NB4 (cell line): ENCODE measurements at regions not wholly inside any gene's neighbourhood (a gene's known extent, or its start where the extent isn't known, plus 50 kb on each side); places are given as distances from the start of the nearest gene placed in this dataset.
"Not testable (repeated sequence)": the region's sequence is repeated elsewhere in the genome, so short reads cannot be mapped to it uniquely, and the experiment has no call there.

Source experiments
- DNase-seq: peaks from one replicate; pipeline ENCODE4 v3.0.0; 2010; ENCODE audit warnings: low read depth
- H3K4me3 ChIP-seq: one replicate; pipeline ENCODE4 v1.5.1; 2011; ENCODE audit warnings: mild to moderate bottlenecking, low read depth, low read length, moderate library complexity
- MYC ChIP-seq: IDR thresholded peaks from 2 replicates; pipeline ENCODE4 v1.6.1; 2011; ENCODE audit warnings: low read depth, low read length
- POLR2A ChIP-seq: IDR thresholded peaks from 2 replicates; pipeline ENCODE4 v1.6.1; 2011; ENCODE audit warnings: mild to moderate bottlenecking; ENCODE audit not compliant: insufficient read length; ENCODE audit errors: extremely low read depth
- TF ChIP-seq, protein P1 (sequence below): IDR thresholded peaks from one replicate; pipeline ENCODE4 v1.5.1; 2012; ENCODE audit warnings: low read depth, low read length
- TF ChIP-seq, protein P2 (sequence below): IDR thresholded peaks from 2 replicates; pipeline ENCODE4 v1.6.1; 2011; ENCODE audit warnings: low read depth, low read length

DNA sequence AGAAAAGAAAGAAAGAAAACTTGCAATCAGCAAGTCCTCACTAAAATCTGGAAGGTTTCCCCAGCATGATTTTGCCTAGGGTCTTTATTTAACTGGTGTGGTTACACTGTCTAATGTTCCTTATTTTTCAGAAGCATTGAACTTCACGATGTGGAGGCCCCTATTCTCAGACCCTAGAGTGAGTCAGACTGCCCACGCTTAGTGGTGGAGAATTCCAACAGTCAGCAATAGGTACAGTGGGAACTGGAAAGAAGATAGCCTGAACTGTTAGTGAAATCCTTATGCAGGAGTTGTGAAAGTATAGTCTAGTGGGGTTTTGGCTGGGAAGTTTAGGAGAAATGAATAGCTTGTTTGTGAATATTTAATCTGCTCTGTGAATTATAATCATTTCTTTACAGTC lies 115.0 kb downstream of the FZD1 start:
- TF ChIP-seq POLR2A, result no peak
- TF ChIP-seq MYC, result no peak
- TF ChIP-seq, protein P1, sequence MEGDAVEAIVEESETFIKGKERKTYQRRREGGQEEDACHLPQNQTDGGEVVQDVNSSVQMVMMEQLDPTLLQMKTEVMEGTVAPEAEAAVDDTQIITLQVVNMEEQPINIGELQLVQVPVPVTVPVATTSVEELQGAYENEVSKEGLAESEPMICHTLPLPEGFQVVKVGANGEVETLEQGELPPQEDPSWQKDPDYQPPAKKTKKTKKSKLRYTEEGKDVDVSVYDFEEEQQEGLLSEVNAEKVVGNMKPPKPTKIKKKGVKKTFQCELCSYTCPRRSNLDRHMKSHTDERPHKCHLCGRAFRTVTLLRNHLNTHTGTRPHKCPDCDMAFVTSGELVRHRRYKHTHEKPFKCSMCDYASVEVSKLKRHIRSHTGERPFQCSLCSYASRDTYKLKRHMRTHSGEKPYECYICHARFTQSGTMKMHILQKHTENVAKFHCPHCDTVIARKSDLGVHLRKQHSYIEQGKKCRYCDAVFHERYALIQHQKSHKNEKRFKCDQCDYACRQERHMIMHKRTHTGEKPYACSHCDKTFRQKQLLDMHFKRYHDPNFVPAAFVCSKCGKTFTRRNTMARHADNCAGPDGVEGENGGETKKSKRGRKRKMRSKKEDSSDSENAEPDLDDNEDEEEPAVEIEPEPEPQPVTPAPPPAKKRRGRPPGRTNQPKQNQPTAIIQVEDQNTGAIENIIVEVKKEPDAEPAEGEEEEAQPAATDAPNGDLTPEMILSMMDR, result no peak
- TF ChIP-seq, protein P2, sequence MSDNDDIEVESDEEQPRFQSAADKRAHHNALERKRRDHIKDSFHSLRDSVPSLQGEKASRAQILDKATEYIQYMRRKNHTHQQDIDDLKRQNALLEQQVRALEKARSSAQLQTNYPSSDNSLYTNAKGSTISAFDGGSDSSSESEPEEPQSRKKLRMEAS, result no peak
- no peak for DNase-seq
- H3K4me3 ChIP-seq, result no peak overlapping the region

DNA sequence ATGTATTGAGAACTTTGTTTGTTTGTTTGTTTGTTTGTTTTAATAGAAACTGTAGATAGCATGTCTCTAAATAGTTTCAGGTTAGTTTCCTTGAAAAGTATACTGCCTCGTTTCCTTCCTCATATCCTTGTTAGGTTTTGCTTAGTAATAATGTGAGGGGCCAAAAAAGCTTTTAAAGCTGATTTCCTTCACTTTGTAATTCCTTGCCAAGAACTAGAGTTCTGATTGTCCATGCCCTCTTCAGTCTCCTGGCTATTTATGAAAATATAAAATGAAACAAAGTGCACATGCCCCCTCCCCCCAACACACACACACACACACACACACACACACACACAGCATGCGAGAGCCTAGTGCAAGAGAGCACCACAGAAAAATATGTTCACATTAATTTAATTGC lies 115.8 kb downstream of the FZD1 start:
- no peak for DNase-seq
- TF ChIP-seq, protein P2, result no peak
- H3K4me3 ChIP-seq, result no peak overlapping the region

DNA sequence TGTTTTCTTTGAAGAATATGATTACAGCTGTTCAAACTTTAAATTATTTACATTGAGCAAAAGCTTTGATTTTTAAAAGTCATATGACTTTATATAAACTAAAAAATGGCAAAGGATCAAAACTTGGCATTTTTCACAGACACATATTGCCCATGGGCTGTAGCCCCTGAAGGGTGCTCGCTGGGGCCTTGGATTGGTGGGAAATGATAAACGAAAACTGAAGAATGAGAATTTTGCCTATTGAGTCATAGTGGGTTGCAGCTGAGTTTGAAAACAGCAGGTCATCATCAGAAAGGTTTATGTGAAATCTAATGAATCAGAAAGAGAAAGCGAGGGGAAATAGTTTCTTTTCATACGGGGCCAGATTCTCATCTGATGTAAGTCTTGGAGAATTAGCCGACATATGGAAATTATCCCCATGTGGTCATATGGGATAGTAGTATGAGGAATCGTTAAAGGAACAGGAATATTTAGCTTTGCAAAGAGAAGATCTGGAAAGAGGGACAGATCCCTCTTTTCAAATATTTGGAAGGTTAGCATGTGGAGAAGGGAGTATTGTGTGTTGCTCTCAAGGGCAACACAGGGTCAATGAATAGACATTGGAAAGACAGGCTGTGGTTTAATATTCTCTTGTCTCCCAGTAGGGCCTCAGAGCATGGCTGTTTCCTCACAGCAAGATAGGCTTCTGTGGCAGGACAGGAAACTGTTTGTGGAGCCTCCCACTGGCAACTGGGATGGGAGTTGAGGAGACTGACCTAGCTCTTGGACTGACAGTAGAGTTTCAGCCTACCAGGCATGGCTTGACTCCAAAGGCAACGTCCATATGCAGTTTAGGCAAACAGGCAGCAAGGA lies 119.0 kb downstream of the FZD1 start:
- H3K4me3 ChIP-seq, result no peak overlapping the region
- no peak for TF ChIP-seq MYC
- TF ChIP-seq POLR2A, result no peak
- TF ChIP-seq, protein P2, result no peak
- TF ChIP-seq, protein P1, result no peak
- DNase-seq, result no peak

DNA sequence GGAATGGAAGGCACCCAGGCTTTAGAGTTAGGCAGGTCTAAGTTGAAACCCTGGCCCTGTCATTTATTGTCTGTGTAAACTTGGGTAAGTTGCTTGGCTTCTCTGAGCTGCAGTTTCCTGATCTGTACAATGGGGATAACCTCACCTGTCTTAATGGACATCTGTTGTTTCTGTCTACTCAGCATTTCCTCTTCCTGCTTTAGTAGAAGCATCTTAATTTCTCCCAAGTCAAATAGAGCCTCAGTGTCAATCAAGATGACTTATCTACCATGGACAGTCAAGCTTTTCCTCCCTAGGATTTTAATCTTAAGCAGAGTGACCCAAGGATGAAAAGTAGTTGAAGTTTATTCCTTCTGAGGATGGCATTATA lies 119.7 kb downstream of the FZD1 start:
- no peak for DNase-seq
- no peak for TF ChIP-seq MYC
- no peak for TF ChIP-seq POLR2A
- TF ChIP-seq, protein P2, result no peak
- TF ChIP-seq, protein P1, result no peak
- no peak overlapping the region for H3K4me3 ChIP-seq

DNA sequence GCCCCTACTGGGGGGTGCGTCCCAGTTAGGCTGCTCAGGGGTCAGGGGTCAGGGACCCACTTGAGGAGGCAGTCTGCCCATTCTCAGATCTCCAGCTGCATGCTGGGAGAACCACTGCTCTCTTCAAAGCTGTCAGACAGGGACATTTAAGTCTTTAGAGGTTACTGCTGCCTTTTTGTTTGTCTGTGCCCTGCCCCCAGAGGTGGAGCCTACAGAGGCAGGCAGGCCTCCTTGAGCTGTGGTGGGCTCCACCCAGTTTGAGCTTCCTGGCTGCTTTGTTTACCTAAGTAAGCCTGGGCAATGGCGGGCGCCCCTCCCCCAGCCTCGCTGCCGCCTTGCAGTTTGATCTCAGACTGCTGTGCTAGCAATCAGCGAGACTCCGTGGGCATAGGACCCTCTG lies 130.5 kb downstream of the FZD1 start:
- not testable (repeated sequence) for H3K4me3 ChIP-seq

DNA sequence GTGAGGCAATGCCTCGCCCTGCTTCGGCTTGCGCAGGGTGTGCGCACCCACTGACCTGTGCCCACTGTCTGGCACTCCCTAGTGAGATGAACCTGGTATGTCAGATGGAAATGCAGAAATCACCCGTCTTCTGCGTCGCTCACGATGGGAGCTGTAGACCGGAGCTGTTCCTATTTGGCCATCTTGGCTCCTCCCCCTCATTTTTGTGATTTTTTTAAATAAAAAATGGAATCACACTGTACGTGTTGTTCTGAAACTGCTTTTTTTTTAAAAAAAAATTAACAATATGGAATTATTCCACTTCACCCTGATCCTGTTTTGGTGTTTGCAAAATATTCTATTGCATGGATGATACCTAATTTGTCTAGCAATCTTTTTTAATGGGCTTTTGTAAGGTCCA lies 131.1 kb downstream of the FZD1 start:
- DNase-seq, H3K4me3 ChIP-seq: not testable (repeated sequence)

More for the DNA sequence above, 130.5 kb downstream of the FZD1 start:
- DNase-seq, result not testable (repeated sequence)

DNA sequence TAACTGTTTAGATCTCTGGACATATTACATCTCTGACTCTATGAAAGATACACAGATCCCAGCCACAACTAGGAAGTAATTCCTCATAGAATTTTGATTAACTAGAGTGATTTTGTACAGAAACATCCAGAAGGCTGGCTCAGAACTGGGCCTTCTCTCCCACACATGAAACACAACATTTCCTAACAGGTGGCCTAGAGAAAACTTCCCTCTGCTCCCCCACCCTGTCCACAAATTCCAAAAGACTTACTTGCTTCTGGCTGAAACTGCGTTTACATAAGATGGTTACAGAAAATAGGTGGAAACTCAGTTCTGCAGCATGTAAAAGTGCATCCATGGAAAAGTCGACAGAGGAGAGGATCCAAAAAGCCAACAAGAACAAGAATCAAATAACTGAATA lies 132.9 kb downstream of the FZD1 start:
- no peak for TF ChIP-seq POLR2A
- TF ChIP-seq, protein P1, result no peak
- TF ChIP-seq, protein P2, result no peak
- no peak for TF ChIP-seq MYC
- H3K4me3 ChIP-seq, result no peak overlapping the region
- DNase-seq, result no peak
